Activated CD8-positive, alpha-beta memory T cell treated with anti-CD3 and anti-CD28 coated beads, Interleukin-2, amount 50 U/mL, for 24 hours (primary cell): ENCODE measurements at regions not wholly inside any gene's neighbourhood (a gene's known extent, or its start where the extent isn't known, plus 50 kb on each side); places are given as distances from the start of the nearest gene placed in this dataset.

Source experiments
- DNase-seq: peaks from one replicate; pipeline ENCODE4 v3.0.0-alpha.2; 2020; ENCODE audit errors: extremely low read depth

- DNase-seq = no peak
Observed at GRCh38 chr18:24734058-24734457, 273.6 kb downstream of the HRH4 start.

- no peak for DNase-seq
Observed at GRCh38 chr18:24735624-24736231, 275.3 kb downstream of the HRH4 start.

- DNase-seq = no peak
Observed at GRCh38 chr18:24736662-24737330, 276.4 kb downstream of the HRH4 start.

DNA sequence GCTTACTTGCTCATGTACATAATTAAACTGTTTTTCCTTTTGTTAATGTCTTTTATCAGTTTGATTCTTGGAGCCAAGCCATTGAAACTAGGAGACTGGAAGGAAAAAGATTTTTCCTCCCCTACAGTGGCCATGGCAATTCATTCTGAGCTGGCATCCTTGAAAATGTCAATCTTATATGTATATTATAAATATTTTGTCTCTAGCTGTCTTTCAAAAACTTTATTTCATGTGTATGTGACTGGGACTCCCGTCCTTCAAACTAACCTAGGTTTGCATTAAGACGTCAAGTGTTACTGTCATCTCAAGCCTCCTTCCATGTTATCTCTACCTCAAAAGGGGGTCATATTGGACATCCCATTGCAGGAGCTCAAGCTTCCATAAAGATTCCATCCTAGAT, 280.4 kb downstream of the HRH4 start:
- DNase-seq = no peak

GRCh38 chr18:24741321-24741720, 280.9 kb downstream of the HRH4 start:
- DNase-seq = no peak

GRCh38 chr18:24741965-24742724, 281.7 kb downstream of the HRH4 start:
- no peak for DNase-seq

GRCh38 chr18:24754583-24755253, 294.3 kb downstream of the HRH4 start:
- no peak for DNase-seq

- no peak for DNase-seq
Observed at GRCh38 chr18:24756385-24756784, 295.9 kb downstream of the HRH4 start.

DNA sequence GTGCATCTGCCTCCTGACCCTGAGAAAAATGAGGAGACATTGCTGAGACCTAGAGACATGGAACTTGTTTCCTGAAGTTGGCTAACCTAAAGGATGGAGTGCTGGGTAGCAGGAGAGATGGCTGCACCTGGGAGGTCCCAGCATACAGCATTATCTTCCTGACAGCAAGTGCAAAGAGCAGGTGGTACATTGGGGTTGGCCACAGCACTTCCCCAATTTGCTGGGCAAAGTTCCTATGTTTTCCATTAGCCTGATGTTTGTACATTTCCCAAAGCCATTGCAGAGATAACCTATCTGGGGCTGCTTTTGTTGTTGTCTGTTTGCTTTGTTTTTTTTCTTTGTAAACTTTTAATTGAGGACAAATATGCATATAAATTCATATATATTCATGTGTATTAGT, 296.7 kb downstream of the HRH4 start:
- DNase-seq = no peak

GRCh38 chr18:24761765-24762164, 301.3 kb downstream of the HRH4 start:
- DNase-seq = no peak

GRCh38 chr18:24762511-24762910, 302.1 kb downstream of the HRH4 start:
- DNase-seq = no peak

- DNase-seq = no peak
Observed at GRCh38 chr18:24763765-24764513, 303.5 kb downstream of the HRH4 start.

DNA sequence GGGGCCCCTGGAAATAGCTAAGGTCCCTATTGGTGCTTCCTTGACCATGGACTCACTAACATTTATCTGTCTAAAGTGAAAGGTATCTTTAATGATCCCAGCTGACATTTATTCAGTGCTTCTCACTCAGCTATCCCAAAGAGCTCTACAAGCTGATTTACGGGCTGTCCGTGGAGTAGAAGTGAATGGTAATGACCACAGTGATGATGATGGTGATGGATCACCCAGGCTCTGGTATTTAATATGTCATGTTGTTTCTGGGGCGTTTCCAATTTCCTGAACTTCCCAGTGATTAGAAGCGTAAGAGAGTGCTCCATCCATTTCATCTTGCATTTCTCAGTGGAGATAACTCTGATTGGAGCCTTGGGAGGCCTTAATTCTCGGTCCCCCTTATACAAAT, 304.3 kb downstream of the HRH4 start:
- DNase-seq = no peak

GRCh38 chr18:24766376-24766775, 305.9 kb downstream of the HRH4 start:
- DNase-seq = no peak

DNA sequence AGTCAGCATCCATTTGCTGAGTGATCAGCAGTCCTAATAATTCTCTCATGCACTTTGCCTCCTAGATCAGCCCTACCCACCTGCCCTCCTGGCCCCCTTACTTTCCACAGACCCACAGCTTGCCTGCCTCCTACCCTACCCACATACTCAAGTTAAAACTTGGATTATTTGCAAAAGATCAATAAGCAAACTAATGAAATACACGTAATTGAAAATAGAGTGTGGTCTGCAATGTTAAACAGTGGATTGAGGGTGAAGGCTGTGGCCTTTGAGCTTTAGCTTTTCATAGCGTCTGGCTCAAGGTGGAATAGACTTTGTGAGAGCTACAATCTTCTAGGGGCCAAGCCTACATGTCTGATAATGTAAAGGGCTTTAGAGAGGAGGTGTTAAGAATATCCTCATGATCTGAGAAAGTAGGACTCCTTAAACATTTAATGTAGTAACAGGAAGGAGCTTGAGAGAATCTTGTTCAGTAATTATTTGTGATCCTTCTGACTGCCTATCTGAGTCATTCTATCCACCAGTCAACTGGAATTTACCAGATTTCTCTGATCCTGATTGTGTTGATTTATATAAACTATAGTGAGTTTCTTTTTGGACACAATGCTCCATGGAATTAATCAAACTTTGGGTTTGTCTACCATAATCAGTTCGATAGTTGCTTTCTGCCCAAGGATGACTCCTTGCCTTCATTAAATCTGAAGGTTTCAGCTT, 310.0 kb downstream of the HRH4 start:
- DNase-seq = no peak

GRCh38 chr18:24771300-24771699, 310.9 kb downstream of the HRH4 start:
- no peak for DNase-seq

- DNase-seq = no peak
Observed at GRCh38 chr18:24773101-24773500, 312.7 kb downstream of the HRH4 start.

GRCh38 chr18:24776019-24776418, 315.6 kb downstream of the HRH4 start:
- no peak for DNase-seq

- DNase-seq = no peak
Observed at GRCh38 chr18:24778810-24779418, 318.5 kb downstream of the HRH4 start.

DNA sequence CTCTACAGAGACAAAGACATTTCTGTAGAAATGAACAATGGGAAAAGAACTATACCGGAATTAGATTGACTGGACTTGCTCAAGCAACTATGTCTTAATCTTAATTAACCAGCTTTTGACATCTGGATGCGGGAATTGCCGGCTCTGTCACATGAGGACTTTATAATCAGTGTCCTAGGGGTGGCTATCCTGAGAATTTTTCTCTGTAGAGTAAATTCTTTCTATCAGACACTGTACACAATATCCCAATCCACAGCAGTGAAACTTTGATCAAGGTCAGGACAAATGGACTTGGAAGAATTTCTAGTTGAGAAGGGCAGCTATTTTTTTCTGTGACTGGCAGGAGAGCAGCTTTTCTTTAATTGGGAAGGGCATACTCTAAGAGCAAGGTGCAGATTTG, 322.1 kb downstream of the HRH4 start:
- no peak for DNase-seq

- DNase-seq = no peak
Observed at GRCh38 chr18:24785019-24785418, 324.6 kb downstream of the HRH4 start.
